Neuronal stem cell (in vitro differentiated cells): ENCODE measurements at regions not wholly inside any gene's neighbourhood (a gene's known extent, or its start where the extent isn't known, plus 50 kb on each side); places are given as distances from the start of the nearest gene placed in this dataset.
A peak's percentile ranks its signal among the peaks of the same experiment; 100 is the strongest.

Experiments used
- DNase-seq: peaks from one replicate; pipeline ENCODE4 v3.0.0-alpha.2; 2013; ENCODE audit warnings: low spot score
- H2AFZ ChIP-seq: one replicate; pipeline ENCODE4 v1.6.1; 2013; ENCODE audit warnings: mild to moderate bottlenecking, low read length, inconsistent platforms
- H2AK5ac ChIP-seq: 2 replicates; pipeline ENCODE4 v1.6.1; 2013; ENCODE audit warnings: low read depth, mild to moderate bottlenecking, inconsistent platforms, low read length, moderate library complexity, mixed read lengths
- H2BK120ac ChIP-seq: 2 replicates; pipeline ENCODE4 v1.6.1; 2013; ENCODE audit warnings: low read depth, mild to moderate bottlenecking, inconsistent platforms, low read length, moderate library complexity, mixed read lengths
- H2BK12ac ChIP-seq: one replicate; pipeline ENCODE4 v1.6.1; 2013; ENCODE audit warnings: low read length, inconsistent platforms
- H2BK15ac ChIP-seq: 2 replicates; pipeline ENCODE4 v1.6.1; 2013; ENCODE audit warnings: mild to moderate bottlenecking, low read length, inconsistent platforms, mixed read lengths
- H2BK5ac ChIP-seq: one replicate; pipeline ENCODE4 v1.6.1; 2013; ENCODE audit warnings: inconsistent platforms, mild to moderate bottlenecking, low read length, moderate library complexity
- H3K14ac ChIP-seq: one replicate; pipeline ENCODE4 v1.6.1; 2013; ENCODE audit warnings: low read length, inconsistent platforms
- H3K18ac ChIP-seq: 2 replicates; pipeline ENCODE4 v1.6.1; 2013; ENCODE audit warnings: low read length, inconsistent platforms
- H3K23ac ChIP-seq: 2 replicates; pipeline ENCODE4 v1.6.1; 2013; ENCODE audit warnings: low read depth, mild to moderate bottlenecking, mixed read lengths, low read length, inconsistent platforms; ENCODE audit not compliant: poor library complexity
- H3K27ac ChIP-seq: replicated peaks from 3 replicates; pipeline ENCODE4 v1.5.1; 2013; ENCODE audit warnings: low read length, inconsistent platforms
- H3K27me3 ChIP-seq, 3 experiments: 2 replicates each; pipeline ENCODE4 v1.6.1; 2013; ENCODE audit warnings: low read length in 3 of 3, mild to moderate bottlenecking in 2 of 3, inconsistent platforms in 1 of 3, low read depth in 1 of 3, mixed read lengths in 1 of 3, moderate library complexity in 1 of 3; ENCODE audit not compliant: control insufficient read depth in 3 of 3, insufficient read depth in 3 of 3
- H3K36me3 ChIP-seq, 2 donors: replicated peaks in 1 of 2; 2 replicates each; pipeline ENCODE4 v1.6.1; 2013; ENCODE audit warnings: low read length in 2 of 2; ENCODE audit not compliant: control insufficient read depth in 2 of 2, insufficient read depth in 2 of 2
- H3K4ac ChIP-seq: 2 replicates; pipeline ENCODE4 v1.6.1; 2013; ENCODE audit warnings: inconsistent platforms, mild to moderate bottlenecking, low read length, moderate library complexity
- H3K4me1 ChIP-seq, 2 donors: 1 replicate in 1 of 2; 2 replicates in 1 of 2; pipeline ENCODE4 v1.6.1; 2013; ENCODE audit warnings: low read length in 2 of 2, low read depth in 1 of 2; ENCODE audit not compliant: control insufficient read depth in 2 of 2, insufficient read depth in 1 of 2
- H3K4me2 ChIP-seq: one replicate; pipeline ENCODE4 v1.6.1; 2013; ENCODE audit warnings: mild to moderate bottlenecking, low read length, inconsistent platforms; ENCODE audit not compliant: insufficient read depth, poor library complexity, severe bottlenecking
- H3K4me3 ChIP-seq, 2 donors: 2 replicates each; pipeline ENCODE4 v1.5.1; 2013; ENCODE audit warnings: low read length in 2 of 2, mild to moderate bottlenecking in 2 of 2, inconsistent platforms in 1 of 2, moderate library complexity in 1 of 2
- H3K79me1 ChIP-seq: one replicate; pipeline ENCODE4 v1.6.1; 2013; ENCODE audit warnings: low read depth, mild to moderate bottlenecking, inconsistent platforms, low read length, moderate library complexity
- H3K9ac ChIP-seq: one replicate; pipeline ENCODE4 v1.6.1; 2013; ENCODE audit warnings: mild to moderate bottlenecking, low read depth, low read length, inconsistent platforms; ENCODE audit not compliant: poor library complexity
- H3K9me3 ChIP-seq, 2 donors: replicated peaks in 1 of 2; 2 replicates each; pipeline versions ENCODE3 to v1.6.1; 2013; ENCODE audit warnings: low read length in 2 of 2, mild to moderate bottlenecking in 2 of 2, inconsistent platforms in 1 of 2, low read depth in 1 of 2, mixed read lengths in 1 of 2, moderate library complexity in 1 of 2; ENCODE audit not compliant: control insufficient read depth in 2 of 2, insufficient read depth in 1 of 2
- H4K8ac ChIP-seq: one replicate; pipeline ENCODE4 v1.6.1; 2013; ENCODE audit warnings: low read depth, mild to moderate bottlenecking, inconsistent platforms, low read length, moderate library complexity
- H4K91ac ChIP-seq: one replicate; pipeline ENCODE4 v1.6.1; 2013; ENCODE audit warnings: low read length, low read depth, mild to moderate bottlenecking, inconsistent platforms; ENCODE audit not compliant: poor library complexity
- WGBS, 2 donors: extraction: QIAGEN DNeasy Blood & Tissue Kit; methylation state at CpG; one replicate each; pipeline ENCODE4 v1.1.7; 2013; ENCODE audit warnings: missing lambda C conversion rate in 2 of 2, mixed read lengths in 1 of 2; ENCODE audit not compliant: insufficient read length in 2 of 2, insufficient replicate concordance in 1 of 2; ENCODE audit errors: extremely low coverage in 2 of 2; 5-methylcytosine and 5-hydroxymethylcytosine counted together

DNA sequence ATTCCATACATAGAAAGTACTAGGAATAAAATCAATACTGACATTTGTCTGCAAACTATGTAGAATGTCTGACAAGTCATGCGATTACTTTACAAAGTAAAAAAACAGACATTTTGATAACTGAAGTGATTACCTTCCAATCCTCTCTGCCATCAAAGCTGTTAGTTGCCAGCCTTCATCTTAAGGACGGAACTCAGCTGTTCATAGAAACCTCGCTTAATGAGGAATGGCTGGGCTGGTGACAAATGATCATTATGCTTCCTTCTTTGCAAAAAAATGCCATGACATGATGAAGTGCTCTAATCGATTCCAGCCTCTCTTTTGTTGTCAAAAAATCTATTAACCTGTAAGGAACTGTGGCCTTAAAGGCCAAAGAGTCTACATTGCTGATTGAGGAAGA is 1214.9 kb upstream of the IGFBP7 start:
- no peaks in the 10 kb centered on the region for H3K36me3 ChIP-seq
- WGBS, 2 donors: no CpG with 5 or more reads among the region's 4 CpGs
- H2BK120ac ChIP-seq: no peak overlapping the region
- H3K27me3 ChIP-seq: no peaks in the 10 kb centered on the region
- no peak overlapping the region for H3K9ac ChIP-seq
- no peak overlapping the region for H3K4me2 ChIP-seq
- H3K79me1 ChIP-seq: no peaks in the 10 kb centered on the region
- no peak overlapping the region for H4K91ac ChIP-seq
- H2AFZ ChIP-seq: no peak overlapping the region
- no peak overlapping the region for H3K27ac ChIP-seq
- H3K4me3 ChIP-seq: no peak overlapping the region
- H2BK5ac ChIP-seq: no peak overlapping the region
- no peak overlapping the region for H3K4ac ChIP-seq
- no peak overlapping the region for H3K14ac ChIP-seq
- H2BK12ac ChIP-seq: no peak overlapping the region
- H3K9me3 ChIP-seq: no peaks in the 10 kb centered on the region
- H2BK15ac ChIP-seq: no peak overlapping the region
- H3K18ac ChIP-seq: no peak overlapping the region
- H4K8ac ChIP-seq: no peak overlapping the region
- no peak for DNase-seq
- H3K4me1 ChIP-seq: no peaks in the 10 kb centered on the region
- no peak overlapping the region for H3K23ac ChIP-seq
- no peak overlapping the region for H2AK5ac ChIP-seq

DNA sequence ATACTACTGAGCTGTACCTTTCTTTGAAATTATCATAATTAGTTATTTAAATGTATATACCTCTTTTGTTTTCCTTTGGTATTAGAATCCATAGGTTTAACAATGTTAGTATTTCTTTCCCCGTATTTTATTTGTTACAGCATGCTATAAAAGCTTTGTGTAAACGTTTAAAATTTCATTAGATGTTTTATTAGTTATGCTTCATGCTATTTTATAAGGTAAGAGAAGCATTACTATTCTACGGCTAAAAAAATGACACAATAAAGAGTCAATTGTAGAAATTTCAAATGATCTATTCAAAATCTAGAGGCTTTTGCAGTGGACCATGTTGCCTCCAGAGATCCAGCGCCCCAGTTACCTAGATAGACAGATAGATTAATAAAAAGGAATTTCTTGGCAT is 1203.3 kb upstream of the IGFBP7 start:
- no CpG with 5 or more reads among the region's 4 CpGs for WGBS, 2 donors

GRCh38 chr4:58303456-58303855 is 1193.3 kb upstream of the IGFBP7 start:
- WGBS, 2 donors: no CpG with 5 or more reads among the region's 1 CpG

More for the DNA sequence above, 1203.3 kb upstream of the IGFBP7 start:
- Histone ChIP-seq H3K4me2 (no peak overlapping the region), H3K36me3 (no peaks in the 10 kb centered on the region), H3K23ac (no peak overlapping the region), H3K27me3 (no peaks in the 10 kb centered on the region), H4K8ac (no peak overlapping the region), H3K79me1 (no peaks in the 10 kb centered on the region), H2BK15ac (no peak overlapping the region), H3K27ac (no peak overlapping the region), H3K4me1 (no peaks in the 10 kb centered on the region), H2AFZ (no peak overlapping the region), H4K91ac (no peak overlapping the region), H2AK5ac (no peak overlapping the region), H2BK5ac (no peak overlapping the region), H3K9me3 (peaks cover 0 to 2% of the 10 kb centered on the region in 2 donors), H2BK12ac (no peak overlapping the region), H3K4ac (no peak overlapping the region), H3K18ac (no peak overlapping the region), H3K9ac (no peak overlapping the region), H3K4me3 (no peak overlapping the region), H2BK120ac (no peak overlapping the region), H3K14ac (no peak overlapping the region)
- DNase-seq: no peak

GRCh38 chr4:58301376-58301999 is 1191.3 kb upstream of the IGFBP7 start:
- Histone ChIP-seq H2BK12ac (no peak overlapping the region), H3K9me3 (no peaks in the 10 kb centered on the region), H3K4me2 (no peak overlapping the region), H4K8ac (no peak overlapping the region), H3K4me3 (no peak overlapping the region), H2AFZ (peak overlapping the region; percentile 20), H2BK120ac (no peak overlapping the region), H3K4me1 (no peaks in the 10 kb centered on the region), H3K27ac (no peak overlapping the region), H2BK5ac (no peak overlapping the region), H3K14ac (no peak overlapping the region), H2AK5ac (no peak overlapping the region), H3K18ac (no peak overlapping the region), H4K91ac (no peak overlapping the region), H3K36me3 (no peaks in the 10 kb centered on the region), H3K27me3 (no peaks in the 10 kb centered on the region), H3K23ac (no peak overlapping the region), H2BK15ac (no peak overlapping the region), H3K4ac (no peak overlapping the region), H3K9ac (no peak overlapping the region), H3K79me1 (no peaks in the 10 kb centered on the region)
- DNase-seq: peak; percentile 33
- no CpG with 5 or more reads among the region's 2 CpGs for WGBS, 2 donors

More at GRCh38 chr4:58303456-58303855, 1193.3 kb upstream of the IGFBP7 start:
- Histone ChIP-seq H2BK5ac (no peak overlapping the region), H3K4me1 (no peaks in the 10 kb centered on the region), H3K9me3 (no peaks in the 10 kb centered on the region), H3K9ac (no peak overlapping the region), H3K27me3 (no peaks in the 10 kb centered on the region), H4K8ac (no peak overlapping the region), H3K18ac (no peak overlapping the region), H2AK5ac (no peak overlapping the region), H3K23ac (no peak overlapping the region), H3K4me3 (no peak overlapping the region), H3K4me2 (no peak overlapping the region), H2AFZ (no peak overlapping the region), H2BK15ac (no peak overlapping the region), H3K14ac (no peak overlapping the region), H3K4ac (no peak overlapping the region), H2BK12ac (no peak overlapping the region), H3K79me1 (no peaks in the 10 kb centered on the region), H3K27ac (no peak overlapping the region), H3K36me3 (no peaks in the 10 kb centered on the region), H4K91ac (no peak overlapping the region), H2BK120ac (no peak overlapping the region)
- DNase-seq: no peak
